ENCODE measurements at regions not wholly inside any gene's neighbourhood (a gene's known extent, or its start where the extent isn't known, plus 50 kb on each side); places are given as distances from the start of the nearest gene placed in this dataset.
"Not testable (repeated sequence)": the region's sequence is repeated elsewhere in the genome, so short reads cannot be mapped to it uniquely, and the experiment has no call there.

- DNase-seq, result no peak
Observed at GRCh38 chr12:4154672-4155225, 118.8 kb upstream of the CCND2 start.

DNA sequence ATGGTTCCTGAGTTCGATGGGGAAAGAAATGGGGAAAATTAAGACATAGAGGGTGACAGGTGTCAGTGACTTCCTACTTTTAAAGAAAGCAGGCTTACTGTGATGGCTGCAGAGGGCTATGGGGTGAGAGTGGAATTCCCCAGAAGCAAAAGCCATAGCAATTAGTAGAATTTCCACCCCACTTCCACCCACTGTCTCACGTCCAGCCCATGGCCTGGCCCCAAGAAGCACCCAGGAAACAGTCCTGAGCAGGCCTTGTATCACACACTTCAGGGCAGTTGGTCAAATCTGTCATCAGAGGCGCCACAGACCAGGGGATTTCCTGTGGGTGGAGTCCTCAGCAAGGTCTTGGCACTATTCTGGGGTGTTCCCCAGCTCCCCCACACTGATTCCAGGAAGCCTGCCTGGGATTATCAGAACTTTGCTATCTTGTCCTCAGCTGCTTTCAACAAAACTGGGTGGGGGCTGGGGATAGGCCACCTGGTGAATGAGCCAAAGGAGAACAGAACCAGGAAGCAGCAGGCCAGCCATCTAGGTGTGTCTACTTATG, 120.1 kb upstream of the CCND2 start:
- DNase-seq, result no peak

DNA sequence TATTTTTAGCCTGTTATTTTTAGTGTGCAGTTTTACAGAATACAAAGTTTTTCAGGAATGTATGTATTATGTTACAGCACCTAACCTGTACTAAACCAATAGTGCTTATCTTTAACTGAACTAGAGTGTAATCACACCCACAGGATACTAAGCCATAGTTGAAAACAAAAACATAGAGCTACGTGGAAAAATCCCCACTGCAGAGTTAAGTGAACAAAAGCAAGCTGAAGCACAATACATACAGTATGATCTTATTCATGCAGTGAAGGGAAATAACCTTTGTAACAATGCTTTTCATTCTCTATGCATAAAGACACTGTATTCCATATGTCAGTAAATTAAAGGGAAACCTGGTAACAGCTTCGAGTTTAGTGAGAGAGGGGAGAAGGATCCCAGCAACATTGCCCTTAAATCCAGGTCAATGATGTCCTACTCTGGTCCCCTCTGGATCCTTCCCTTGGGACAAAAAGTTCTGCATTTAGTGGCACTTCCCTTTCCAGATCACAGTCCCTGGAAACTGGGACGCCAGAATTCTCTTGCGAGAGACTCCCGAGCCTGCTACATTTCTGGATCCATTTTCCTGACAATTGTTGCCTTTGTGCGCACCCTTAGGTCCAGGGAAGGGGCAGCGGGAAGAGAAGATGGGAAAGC, 121.3 kb upstream of the CCND2 start:
- no peak for DNase-seq

- DNase-seq, result no peak
Observed at GRCh38 chr12:4151362-4152121, 122.0 kb upstream of the CCND2 start.

DNA sequence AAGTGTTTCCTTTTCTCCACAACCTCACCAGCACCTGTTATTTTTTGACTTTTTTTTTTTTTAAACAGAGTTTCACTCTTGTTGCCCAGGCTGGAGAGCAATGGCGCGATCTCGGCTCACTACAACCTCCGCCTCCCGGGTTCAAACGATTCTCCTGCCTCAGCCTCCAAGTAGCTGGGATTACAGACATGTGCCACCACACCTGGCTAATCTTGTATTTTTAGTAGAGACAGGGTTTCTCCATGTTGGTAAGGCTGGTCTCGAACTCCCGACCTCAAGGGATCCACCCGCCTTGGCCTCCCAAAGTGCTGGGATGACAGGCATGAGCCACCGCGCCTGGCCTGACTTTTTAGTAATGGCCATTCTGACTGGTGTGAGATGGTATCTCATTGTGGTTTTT, 123.2 kb upstream of the CCND2 start:
- DNase-seq, result not testable (repeated sequence)

DNA sequence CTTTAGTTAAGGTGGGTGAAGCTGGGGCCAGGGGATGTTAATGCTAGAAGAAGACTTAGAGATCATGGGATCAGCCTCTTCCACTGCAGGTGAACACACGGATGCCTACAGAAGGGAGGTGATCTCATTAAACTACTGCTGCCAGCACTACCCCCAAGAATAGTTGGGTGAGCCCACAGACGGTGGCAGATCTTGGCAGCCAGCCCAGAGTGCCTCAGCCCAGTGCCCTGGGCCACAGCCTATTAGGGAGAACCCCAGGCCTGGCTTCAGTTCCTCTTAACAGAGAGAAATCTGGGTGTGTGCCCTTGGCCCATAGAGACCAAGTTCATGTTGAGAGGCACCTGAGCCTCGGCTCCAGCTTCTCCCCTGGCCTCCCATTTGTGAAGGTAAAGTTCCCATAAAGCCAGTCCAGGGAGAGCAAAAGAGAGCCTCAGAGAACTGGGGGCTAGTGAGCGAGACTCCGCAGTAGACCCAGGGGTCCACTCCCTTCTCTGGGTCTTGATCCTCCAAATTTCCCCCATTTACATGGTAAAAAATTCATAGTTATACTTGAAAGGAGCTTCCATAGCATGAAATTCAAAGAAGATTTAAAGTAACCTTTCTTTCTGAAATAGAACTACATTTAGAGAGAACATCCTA, 125.0 kb upstream of the CCND2 start:
- DNase-seq, result no peak

GRCh38 chr12:4147031-4147481, 126.5 kb upstream of the CCND2 start:
- no peak for DNase-seq

GRCh38 chr12:4145990-4146859, 127.3 kb upstream of the CCND2 start:
- no peak for DNase-seq

- no peak for DNase-seq
Observed at GRCh38 chr12:4144676-4145075, 128.9 kb upstream of the CCND2 start.

DNA sequence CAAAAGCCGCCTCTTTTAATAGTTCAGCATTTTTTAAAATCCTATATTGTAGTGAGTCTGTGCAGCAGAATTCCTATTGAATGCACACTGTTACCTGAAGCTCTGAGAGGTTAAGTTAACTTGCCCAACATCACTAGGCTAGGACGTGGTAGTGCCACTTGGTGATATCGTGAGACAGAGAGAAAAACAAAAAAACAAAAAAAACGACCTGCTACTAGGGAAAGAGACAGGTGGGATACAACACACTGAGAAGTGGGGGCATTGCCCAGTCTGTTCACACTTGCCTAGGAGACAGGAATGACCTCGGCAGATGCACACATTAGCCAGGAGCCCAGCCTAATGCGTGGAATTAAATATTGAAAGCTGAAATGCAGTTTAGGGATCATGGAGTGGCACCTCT, 129.7 kb upstream of the CCND2 start:
- DNase-seq, result no peak

GRCh38 chr12:4141348-4142270, 132.0 kb upstream of the CCND2 start:
- no peak for DNase-seq

DNA sequence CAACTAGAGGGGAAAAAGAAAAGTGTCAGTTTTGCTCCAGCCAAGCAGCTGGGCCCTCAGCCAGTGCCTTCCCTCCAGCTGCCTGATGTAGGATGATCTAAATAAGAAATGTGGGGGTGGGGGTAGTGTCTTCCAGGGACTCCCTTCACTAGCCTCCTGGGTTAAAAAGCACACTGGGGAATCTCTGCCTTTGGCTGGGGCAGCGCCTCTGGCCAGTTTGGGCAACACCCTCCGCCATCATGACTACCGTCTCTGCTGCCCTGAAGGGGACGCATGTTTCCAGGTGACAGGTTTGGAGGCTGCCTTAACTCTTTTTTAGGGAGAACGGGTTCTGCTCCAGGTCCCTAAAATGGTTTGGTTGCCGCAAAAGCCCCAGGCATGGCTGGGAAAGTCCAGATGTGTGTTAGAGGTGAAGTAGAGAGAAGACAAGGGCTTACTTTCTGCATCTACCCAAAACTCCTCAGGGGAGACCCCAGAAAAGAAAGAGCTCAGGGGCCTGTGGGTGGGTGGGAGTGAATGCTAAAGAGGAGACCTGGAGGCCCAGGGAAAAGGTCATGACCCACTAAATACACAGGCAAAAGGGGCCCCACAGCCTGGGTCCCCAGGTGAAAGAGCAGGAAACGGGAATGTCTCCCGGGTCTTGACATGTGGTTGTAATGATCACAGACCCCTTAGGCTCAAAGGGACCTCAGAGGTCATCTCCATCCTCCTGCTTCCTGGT, 132.8 kb upstream of the CCND2 start:
- no peak for DNase-seq

GRCh38 chr12:4139191-4139590, 134.4 kb upstream of the CCND2 start:
- DNase-seq, result no peak

GRCh38 chr12:4138532-4138931, 135.0 kb upstream of the CCND2 start:
- DNase-seq, result not testable (repeated sequence)

DNA sequence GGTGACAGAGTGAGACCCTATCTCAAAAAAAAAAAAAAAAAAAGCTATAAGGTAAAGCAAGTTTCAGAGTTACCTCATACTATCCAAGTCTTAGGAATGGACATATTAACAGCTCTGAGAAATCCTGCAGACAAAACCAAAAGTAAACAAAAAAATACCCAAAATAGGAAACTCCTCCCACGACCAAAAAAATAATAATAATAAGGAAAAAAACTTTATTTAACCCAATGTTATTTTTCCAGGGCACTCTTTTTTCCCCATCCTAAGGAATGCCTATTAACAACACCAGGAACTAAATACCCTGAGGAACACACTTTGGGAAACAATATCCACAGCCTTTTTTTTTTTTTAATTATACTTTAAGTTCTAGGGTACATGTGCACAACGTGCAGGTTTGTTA, 135.5 kb upstream of the CCND2 start:
- DNase-seq, result no peak

- no peak for DNase-seq
Observed at GRCh38 chr12:4137441-4137840, 136.1 kb upstream of the CCND2 start.

GRCh38 chr12:4137015-4137414, 136.5 kb upstream of the CCND2 start:
- DNase-seq, result no peak

GRCh38 chr12:4135919-4136605, 137.5 kb upstream of the CCND2 start:
- DNase-seq, result no peak

GRCh38 chr12:4134448-4135263, 138.9 kb upstream of the CCND2 start:
- no peak for DNase-seq
